ENCODE measurements at regions not wholly inside any gene's neighbourhood (a gene's known extent, or its start where the extent isn't known, plus 50 kb on each side); places are given as distances from the start of the nearest gene placed in this dataset.

- Mint-ChIP-seq H3K4me1 (peaks cover 11% of the 10 kb centered on the region; the same call in 2 of the 3 replicates), H3K36me3 (ENCODE audit: low read depth) (no peaks in the 10 kb centered on the region), H3K27ac (no peak overlapping the region), H3K9me3 (no peaks in the 10 kb centered on the region), H3K27me3 (ENCODE audit: insufficient read depth, low read depth, poor library complexity) (no peaks in the 10 kb centered on the region), H3K4me3 (no peak overlapping the region)
- Histone ChIP-seq H4K20me1 (replicated peaks; ENCODE audit: insufficient read depth) (no peaks in the 10 kb centered on the region), H3K36me3 (ENCODE audit: insufficient read depth) (no peaks in the 10 kb centered on the region), H3K27me3 (ENCODE audit: insufficient read depth) (no peaks in the 10 kb centered on the region), H3K27ac (ENCODE audit: low read depth) (no peak overlapping the region), H2AFZ (no peak overlapping the region), H3K4me2 (no peak overlapping the region), H3K79me2 (replicated peaks; ENCODE audit: insufficient read depth) (no peaks in the 10 kb centered on the region), H3F3A (replicated peaks; ENCODE audit: low read depth) (no peaks in the 10 kb centered on the region), H3K9me2 (ENCODE audit: insufficient read depth) (no peaks in the 10 kb centered on the region), H3K4me1 (ENCODE audit: insufficient read depth) (no peaks in the 10 kb centered on the region), H3K4me3 (no peak overlapping the region)
- TF ChIP-seq CREB1 (CRISPR knock-in tag; IDR thresholded peaks at IDR 0.05; ENCODE audit: low read depth) (no peak), POLR2AphosphoS5 (IDR thresholded peaks at IDR 0.05; ENCODE audit: low read depth) (no peak), ZNF462 (CRISPR knock-in tag; IDR thresholded peaks at IDR 0.05) (no peak), ZNF331 (CRISPR knock-in tag; IDR thresholded peaks at IDR 0.05; ENCODE audit: low read depth) (no peak), CTCF (conservative IDR thresholded peaks at IDR 0.05; ENCODE audit: low read depth in 2 of 2) (no peak), NANOG (IDR thresholded peaks at IDR 0.05; ENCODE audit: borderline replicate concordance) (no peak), STAT1 (IDR thresholded peaks at IDR 0.05; ENCODE audit: unreplicated experiment) (no peak), ZNF114 (CRISPR knock-in tag; IDR thresholded peaks at IDR 0.05) (no peak), EZH2phosphoT487 (IDR thresholded peaks at IDR 0.05; ENCODE audit: unreplicated experiment) (no peak), EZH2 (IDR thresholded peaks at IDR 0.05; ENCODE audit: low read depth, unreplicated experiment) (no peak), JUNB (IDR thresholded peaks at IDR 0.05; ENCODE audit: unreplicated experiment) (no peak)
- TF ChIP-seq, protein P1, sequence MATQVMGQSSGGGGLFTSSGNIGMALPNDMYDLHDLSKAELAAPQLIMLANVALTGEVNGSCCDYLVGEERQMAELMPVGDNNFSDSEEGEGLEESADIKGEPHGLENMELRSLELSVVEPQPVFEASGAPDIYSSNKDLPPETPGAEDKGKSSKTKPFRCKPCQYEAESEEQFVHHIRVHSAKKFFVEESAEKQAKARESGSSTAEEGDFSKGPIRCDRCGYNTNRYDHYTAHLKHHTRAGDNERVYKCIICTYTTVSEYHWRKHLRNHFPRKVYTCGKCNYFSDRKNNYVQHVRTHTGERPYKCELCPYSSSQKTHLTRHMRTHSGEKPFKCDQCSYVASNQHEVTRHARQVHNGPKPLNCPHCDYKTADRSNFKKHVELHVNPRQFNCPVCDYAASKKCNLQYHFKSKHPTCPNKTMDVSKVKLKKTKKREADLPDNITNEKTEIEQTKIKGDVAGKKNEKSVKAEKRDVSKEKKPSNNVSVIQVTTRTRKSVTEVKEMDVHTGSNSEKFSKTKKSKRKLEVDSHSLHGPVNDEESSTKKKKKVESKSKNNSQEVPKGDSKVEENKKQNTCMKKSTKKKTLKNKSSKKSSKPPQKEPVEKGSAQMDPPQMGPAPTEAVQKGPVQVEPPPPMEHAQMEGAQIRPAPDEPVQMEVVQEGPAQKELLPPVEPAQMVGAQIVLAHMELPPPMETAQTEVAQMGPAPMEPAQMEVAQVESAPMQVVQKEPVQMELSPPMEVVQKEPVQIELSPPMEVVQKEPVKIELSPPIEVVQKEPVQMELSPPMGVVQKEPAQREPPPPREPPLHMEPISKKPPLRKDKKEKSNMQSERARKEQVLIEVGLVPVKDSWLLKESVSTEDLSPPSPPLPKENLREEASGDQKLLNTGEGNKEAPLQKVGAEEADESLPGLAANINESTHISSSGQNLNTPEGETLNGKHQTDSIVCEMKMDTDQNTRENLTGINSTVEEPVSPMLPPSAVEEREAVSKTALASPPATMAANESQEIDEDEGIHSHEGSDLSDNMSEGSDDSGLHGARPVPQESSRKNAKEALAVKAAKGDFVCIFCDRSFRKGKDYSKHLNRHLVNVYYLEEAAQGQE (IDR thresholded peaks at IDR 0.05; ENCODE audit: unreplicated experiment) = no peak
- TF ChIP-seq, protein P2, sequence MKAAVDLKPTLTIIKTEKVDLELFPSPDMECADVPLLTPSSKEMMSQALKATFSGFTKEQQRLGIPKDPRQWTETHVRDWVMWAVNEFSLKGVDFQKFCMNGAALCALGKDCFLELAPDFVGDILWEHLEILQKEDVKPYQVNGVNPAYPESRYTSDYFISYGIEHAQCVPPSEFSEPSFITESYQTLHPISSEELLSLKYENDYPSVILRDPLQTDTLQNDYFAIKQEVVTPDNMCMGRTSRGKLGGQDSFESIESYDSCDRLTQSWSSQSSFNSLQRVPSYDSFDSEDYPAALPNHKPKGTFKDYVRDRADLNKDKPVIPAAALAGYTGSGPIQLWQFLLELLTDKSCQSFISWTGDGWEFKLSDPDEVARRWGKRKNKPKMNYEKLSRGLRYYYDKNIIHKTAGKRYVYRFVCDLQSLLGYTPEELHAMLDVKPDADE (IDR thresholded peaks at IDR 0.05) = no peak
- ATAC-seq = no peak
- DNase-seq (ENCODE audit: low spot score) = no peak
Observed at GRCh38 chr4:156190615-156191014, 236.9 kb upstream of the CTSO start.

All from GM23338 (cell line).